MCF 10A (cell line): ENCODE measurements at regions not wholly inside any gene's neighbourhood (a gene's known extent, or its start where the extent isn't known, plus 50 kb on each side); places are given as distances from the start of the nearest gene placed in this dataset.

Experiments used
- BruUV-seq: library from RNA; stranded (reverse); fragments of 400-500 nt; replicated peaks from 2 replicates; lab custom pipeline; 2021; lab: Mats Ljungman, UMichigan
- CTCF ChIA-PET: fragments of 300-600 bp; sonication (Branson Sonifier 250); formaldehyde crosslinking; extraction: SDS; loops from one replicate; lab custom pipeline; 2021; ENCODE audit warnings: antibody characterized with exemption, inconsistent platforms; lab: Yijun Ruan, JAX
- POLR2A ChIA-PET: fragments of 300-600, 350-650 bp; sonication (Branson Sonifier 250); formaldehyde crosslinking; extraction: SDS; loops from one replicate; lab custom pipeline; 2020; ENCODE audit warnings: antibody characterized with exemption, inconsistent platforms; lab: Yijun Ruan, JAX
- DNase-seq: peaks from one replicate; pipeline ENCODE4 v3.0.0-alpha.2; 2018; ENCODE audit not compliant: unreplicated experiment
- H3K27ac Mint-ChIP-seq: one replicate; pipeline ENCODE4 v1.8.0; 2022; ENCODE audit warnings: mild to moderate bottlenecking, low read depth, mixed read lengths; ENCODE audit not compliant: unreplicated experiment
- H3K27me3 Mint-ChIP-seq: one replicate; pipeline ENCODE4 v1.8.0; 2022; ENCODE audit warnings: mixed read lengths; ENCODE audit not compliant: insufficient read depth, unreplicated experiment
- H3K36me3 Mint-ChIP-seq: one replicate; pipeline ENCODE4 v1.8.0; 2022; ENCODE audit warnings: mild to moderate bottlenecking, moderate library complexity, mixed read lengths; ENCODE audit not compliant: insufficient read depth, unreplicated experiment
- H3K4me1 Mint-ChIP-seq: one replicate; pipeline ENCODE4 v1.8.0; 2022; ENCODE audit warnings: mixed read lengths; ENCODE audit not compliant: insufficient read depth, unreplicated experiment
- H3K4me3 Mint-ChIP-seq: one replicate; pipeline ENCODE4 v1.8.0; 2022; ENCODE audit warnings: mild to moderate bottlenecking, moderate library complexity, mixed read lengths; ENCODE audit not compliant: unreplicated experiment
- H3K9me3 Mint-ChIP-seq: one replicate; pipeline ENCODE4 v1.8.0; 2022; ENCODE audit warnings: mixed read lengths; ENCODE audit not compliant: unreplicated experiment
- CTCF ChIP-seq: fragments of 200-600 bp; IDR thresholded peaks from one replicate; pipeline ENCODE4 v1.8.0; 2022; ENCODE audit warnings: antibody characterized with exemption, mild to moderate bottlenecking; ENCODE audit not compliant: unreplicated experiment
- intact Hi-C: fragments of 100-400 bp; cut with micrococcal nuclease; formaldehyde crosslinking; loops from 2 replicates; pipeline ENCODE4 v1.14.1; 2022

- H3K27me3 Mint-ChIP-seq, result no peaks in the 10 kb centered on the region
- no peak overlapping the region for H3K27ac Mint-ChIP-seq
- H3K9me3 Mint-ChIP-seq, result no peaks in the 10 kb centered on the region
- TF ChIP-seq CTCF, result no peak
- ChIA-PET POLR2A (interaction anchor here (1.1 kb wide), 1 partner anchor 10 kb away, joined by 5 read pairs; no protein-coding TSS in a partner anchor), CTCF (interaction anchor here (0.6 to 0.9 kb wide), 5 partner anchors 8 to 479 kb away, joined by 3 to 4 read pairs (median 3); no protein-coding TSS in a partner anchor)
- H3K4me1 Mint-ChIP-seq, result peaks cover 20% of the 10 kb centered on the region
- peaks cover 48% of the 10 kb centered on the region for H3K36me3 Mint-ChIP-seq
- DNase-seq, result peak; percentile 75
- H3K4me3 Mint-ChIP-seq, result peak overlapping the region; percentile 36
- no TSS peak for BruUV-seq
- intact Hi-C loops, result loop anchor here (2.0 kb wide), 2 partner anchors 19 to 23 kb away; no protein-coding TSS in a partner anchor
Observed at GRCh38 chr12:124391340-124392261, 96.7 kb downstream of the RFLNA start.

GRCh38 chr12:124390442-124391097 is 95.7 kb downstream of the RFLNA start:
- Mint-ChIP-seq H3K27me3 (no peaks in the 10 kb centered on the region), H3K36me3 (peaks cover 50% of the 10 kb centered on the region), H3K4me1 (peaks cover 22% of the 10 kb centered on the region), H3K9me3 (no peaks in the 10 kb centered on the region), H3K27ac (no peak overlapping the region), H3K4me3 (peak overlapping the region; percentile 36)
- no TSS peak for BruUV-seq
- peak; percentile 83 for DNase-seq
- intact Hi-C loops, result loop anchor here (2.0 kb wide), 2 partner anchors 20 to 22 kb away; no protein-coding TSS in a partner anchor
- CTCF ChIA-PET, result interaction anchor here (0.5 to 2.1 kb wide), 9 partner anchors 9 to 478 kb away, joined by 3 to 6 read pairs (median 3); no protein-coding TSS in a partner anchor
- TF ChIP-seq CTCF, result no peak
- POLR2A ChIA-PET, result interaction anchor here (0.6 to 3.8 kb wide), 4 partner anchors 9 to 689 kb away, joined by 4 to 15 read pairs (median 5); no protein-coding TSS in a partner anchor

- peaks cover 50% of the 10 kb centered on the region for H3K36me3 Mint-ChIP-seq
Observed at GRCh38 chr12:124389725-124390441, 95.0 kb downstream of the RFLNA start.

More at GRCh38 chr12:124389725-124390441, 95.0 kb downstream of the RFLNA start:
- Mint-ChIP-seq H3K9me3 (no peaks in the 10 kb centered on the region), H3K27ac (no peak overlapping the region), H3K4me3 (no peak overlapping the region), H3K4me1 (peaks cover 26% of the 10 kb centered on the region), H3K27me3 (no peaks in the 10 kb centered on the region)
- CTCF ChIA-PET, result interaction anchor here (0.5 to 2.1 kb wide), 6 partner anchors 18 to 447 kb away, joined by 3 to 6 read pairs (median 4); no protein-coding TSS in a partner anchor
- POLR2A ChIA-PET, result interaction anchor here (0.5 to 3.8 kb wide), 5 partner anchors 9 to 690 kb away, joined by 3 to 15 read pairs (median 5); no protein-coding TSS in a partner anchor
- intact Hi-C loops, result loop anchor here (2.0 to 10.0 kb wide), 5 partner anchors 21 to 375 kb away; no protein-coding TSS in a partner anchor
- TF ChIP-seq CTCF, result no peak
- DNase-seq, result no peak
- BruUV-seq, result no TSS peak
